ENCODE measurements at regions not wholly inside any gene's neighbourhood (a gene's known extent, or its start where the extent isn't known, plus 50 kb on each side); places are given as distances from the start of the nearest gene placed in this dataset.

GRCh38 chr12:91993287-91994017, 152.2 kb downstream of the BTG1 start:
- no peak overlapping the region for H3K9ac ChIP-seq (ENCODE audit: low read depth in 2 of 2, low read length in 2 of 2)
- no peak for TF ChIP-seq CTCF (IDR thresholded peaks at IDR 0.05)

GRCh38 chr12:91991399-91992187, 154.1 kb downstream of the BTG1 start:
- intact Hi-C loops (cut with DNase I), result no loop called here
- Histone ChIP-seq H3K36me3 (no peaks in the 10 kb centered on the region), H3K27ac (no peak overlapping the region), H3K4me3 (no peak overlapping the region), H3K4me1 (no peaks in the 10 kb centered on the region), H3K9me3 (no peaks in the 10 kb centered on the region), H3K9ac (ENCODE audit: low read depth in 2 of 2, low read length in 2 of 2) (no peak overlapping the region), H3K27me3 (no peaks in the 10 kb centered on the region)
- no peak for DNase-seq
- TF ChIP-seq CTCF (IDR thresholded peaks at IDR 0.05), result no peak

More at GRCh38 chr12:91993287-91994017, 152.2 kb downstream of the BTG1 start:
- Histone ChIP-seq H3K4me1 (no peaks in the 10 kb centered on the region), H3K36me3 (no peaks in the 10 kb centered on the region), H3K9me3 (no peaks in the 10 kb centered on the region), H3K4me3 (no peak overlapping the region), H3K27ac (no peak overlapping the region), H3K27me3 (no peaks in the 10 kb centered on the region)
- intact Hi-C loops (cut with DNase I), result no loop called here
- no peak for DNase-seq

- no peaks in the 10 kb centered on the region for H3K9me3 ChIP-seq
- intact Hi-C loops (cut with DNase I), result no loop called here
- no peak overlapping the region for H3K27ac ChIP-seq
- H3K9ac ChIP-seq (ENCODE audit: low read depth in 2 of 2, low read length in 2 of 2), result no peak overlapping the region
- no peak for TF ChIP-seq CTCF (IDR thresholded peaks at IDR 0.05)
- H3K4me3 ChIP-seq, result no peak overlapping the region
- no peak for DNase-seq
- no peaks in the 10 kb centered on the region for H3K4me1 ChIP-seq
- no peaks in the 10 kb centered on the region for H3K27me3 ChIP-seq
- H3K36me3 ChIP-seq, result no peaks in the 10 kb centered on the region
Measured at GRCh38 chr12:91990525-91990924, 155.1 kb downstream of the BTG1 start.

GRCh38 chr12:91989143-91989542, 156.5 kb downstream of the BTG1 start:
- no peaks in the 10 kb centered on the region for H3K4me1 ChIP-seq
- no peak overlapping the region for H3K9ac ChIP-seq (ENCODE audit: low read depth in 2 of 2, low read length in 2 of 2)
- intact Hi-C loops (cut with DNase I), result no loop called here
- no peaks in the 10 kb centered on the region for H3K27me3 ChIP-seq
- no peaks in the 10 kb centered on the region for H3K9me3 ChIP-seq
- TF ChIP-seq CTCF (IDR thresholded peaks at IDR 0.05), result no peak
- no peaks in the 10 kb centered on the region for H3K36me3 ChIP-seq
- no peak for DNase-seq
- no peak overlapping the region for H3K4me3 ChIP-seq
- H3K27ac ChIP-seq, result no peak overlapping the region

- H3K4me3 ChIP-seq, result no peak overlapping the region
- no peak for TF ChIP-seq CTCF (IDR thresholded peaks at IDR 0.05)
- no peak overlapping the region for H3K9ac ChIP-seq (ENCODE audit: low read depth in 2 of 2, low read length in 2 of 2)
- no peaks in the 10 kb centered on the region for H3K36me3 ChIP-seq
- H3K9me3 ChIP-seq, result no peaks in the 10 kb centered on the region
- intact Hi-C loops (cut with DNase I), result no loop called here
- DNase-seq, result no peak
- no peak overlapping the region for H3K27ac ChIP-seq
- no peaks in the 10 kb centered on the region for H3K4me1 ChIP-seq
- H3K27me3 ChIP-seq, result no peaks in the 10 kb centered on the region
Measured at GRCh38 chr12:91988086-91988923, 157.3 kb downstream of the BTG1 start.

All from colonic mucosa (tissue), 4 donors.